Right lobe of liver (tissue), 4 donors: ENCODE measurements at regions not wholly inside any gene's neighbourhood (a gene's known extent, or its start where the extent isn't known, plus 50 kb on each side); places are given as distances from the start of the nearest gene placed in this dataset.

Experiments used
- POLR2A ChIP-seq: fragments of 450-650 bp; IDR thresholded peaks from one replicate; pipeline ENCODE4 v1.6.1; 2017; ENCODE audit warnings: antibody characterized with exemption, mild to moderate bottlenecking
- TF ChIP-seq, protein P1 (sequence below), 4 donors: fragments of 200-600 bp in 3 of 4; fragments of 450-650 bp in 1 of 4; IDR thresholded peaks; one replicate each; pipeline versions ENCODE4 v1.5.1 to v1.8.0; 2016 to 2022; ENCODE audit warnings: antibody characterized with exemption in 4 of 4, mild to moderate bottlenecking in 2 of 4
- donor health status: DM: no; HTN: no; CAD: no.
- donor health status: DM: no; HTN: no; CAD: no.
- donor health status: DM: no; HTN: yes; CAD: no.

DNA sequence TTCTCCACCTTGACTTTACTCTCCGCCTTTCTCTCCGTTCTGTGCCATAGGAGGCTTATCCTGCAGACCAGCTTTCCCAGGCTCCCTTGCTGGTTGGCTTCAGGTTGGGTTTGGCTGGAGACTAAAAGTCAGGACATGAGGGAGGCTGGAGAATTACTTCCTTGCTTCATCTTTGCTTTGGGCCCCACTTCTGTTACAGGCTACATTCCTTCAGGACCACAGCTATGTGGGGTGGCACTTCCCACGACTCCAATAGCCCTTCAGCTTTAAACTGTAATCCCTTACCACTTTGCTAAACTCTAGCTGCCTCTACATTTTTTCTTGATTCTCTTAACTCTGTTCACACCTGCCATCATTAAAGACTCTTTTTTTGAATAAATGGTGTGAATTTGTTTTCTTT is 186.7 kb upstream of the NR4A3 start:
- TF ChIP-seq, protein P1, sequence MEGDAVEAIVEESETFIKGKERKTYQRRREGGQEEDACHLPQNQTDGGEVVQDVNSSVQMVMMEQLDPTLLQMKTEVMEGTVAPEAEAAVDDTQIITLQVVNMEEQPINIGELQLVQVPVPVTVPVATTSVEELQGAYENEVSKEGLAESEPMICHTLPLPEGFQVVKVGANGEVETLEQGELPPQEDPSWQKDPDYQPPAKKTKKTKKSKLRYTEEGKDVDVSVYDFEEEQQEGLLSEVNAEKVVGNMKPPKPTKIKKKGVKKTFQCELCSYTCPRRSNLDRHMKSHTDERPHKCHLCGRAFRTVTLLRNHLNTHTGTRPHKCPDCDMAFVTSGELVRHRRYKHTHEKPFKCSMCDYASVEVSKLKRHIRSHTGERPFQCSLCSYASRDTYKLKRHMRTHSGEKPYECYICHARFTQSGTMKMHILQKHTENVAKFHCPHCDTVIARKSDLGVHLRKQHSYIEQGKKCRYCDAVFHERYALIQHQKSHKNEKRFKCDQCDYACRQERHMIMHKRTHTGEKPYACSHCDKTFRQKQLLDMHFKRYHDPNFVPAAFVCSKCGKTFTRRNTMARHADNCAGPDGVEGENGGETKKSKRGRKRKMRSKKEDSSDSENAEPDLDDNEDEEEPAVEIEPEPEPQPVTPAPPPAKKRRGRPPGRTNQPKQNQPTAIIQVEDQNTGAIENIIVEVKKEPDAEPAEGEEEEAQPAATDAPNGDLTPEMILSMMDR (IDR thresholded peaks at IDR 0.05), result no peak
- no peak for TF ChIP-seq POLR2A
